Activated CD4-positive, alpha-beta T cell treated with anti-CD3 and anti-CD28 coated beads, Interleukin-2, Interleukin-4, amounts not matched to agents 100 ng/mL and 50 ng/mL, durations not matched to agents 16 hours and 8 hours (primary cell): ENCODE measurements at regions not wholly inside any gene's neighbourhood (a gene's known extent, or its start where the extent isn't known, plus 50 kb on each side); places are given as distances from the start of the nearest gene placed in this dataset.
"Not testable (repeated sequence)": the region's sequence is repeated elsewhere in the genome, so short reads cannot be mapped to it uniquely, and the experiment has no call there.

Experiments
- DNase-seq: peaks from one replicate; pipeline ENCODE4 v3.0.0-alpha.2; 2020; ENCODE audit warnings: low spot score

DNA sequence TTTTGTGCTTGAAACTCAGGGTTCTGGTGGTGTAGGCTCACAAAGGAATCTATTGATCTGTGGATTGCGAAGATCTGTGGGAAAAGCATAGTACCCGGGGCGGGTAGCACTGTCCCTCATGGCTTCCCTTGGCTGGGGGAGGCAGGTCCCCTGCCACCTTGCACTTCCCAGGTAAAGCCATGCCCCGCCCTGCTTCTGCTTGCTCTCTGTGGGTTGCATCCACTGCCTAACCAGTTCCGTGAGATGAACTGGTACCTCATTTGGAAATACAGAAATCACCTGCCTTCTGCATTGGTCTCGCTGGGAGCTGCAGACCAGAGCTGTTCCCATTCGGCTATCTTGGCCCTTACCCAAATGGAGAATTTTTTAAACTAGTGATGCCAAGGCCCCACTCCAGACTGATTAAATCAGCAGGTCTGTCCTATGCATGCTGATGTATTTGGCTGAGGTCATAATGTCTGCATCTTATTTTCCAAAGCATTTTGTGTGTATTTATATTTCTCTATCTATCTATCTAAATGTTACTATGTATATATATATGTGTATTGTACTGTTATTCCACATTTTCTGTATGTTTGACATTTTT is 65.5 kb upstream of the SLC7A14 start:
- no peak for DNase-seq

- DNase-seq = not testable (repeated sequence)
Measured at GRCh38 chr3:170650557-170650956, 64.7 kb upstream of the SLC7A14 start.

DNA sequence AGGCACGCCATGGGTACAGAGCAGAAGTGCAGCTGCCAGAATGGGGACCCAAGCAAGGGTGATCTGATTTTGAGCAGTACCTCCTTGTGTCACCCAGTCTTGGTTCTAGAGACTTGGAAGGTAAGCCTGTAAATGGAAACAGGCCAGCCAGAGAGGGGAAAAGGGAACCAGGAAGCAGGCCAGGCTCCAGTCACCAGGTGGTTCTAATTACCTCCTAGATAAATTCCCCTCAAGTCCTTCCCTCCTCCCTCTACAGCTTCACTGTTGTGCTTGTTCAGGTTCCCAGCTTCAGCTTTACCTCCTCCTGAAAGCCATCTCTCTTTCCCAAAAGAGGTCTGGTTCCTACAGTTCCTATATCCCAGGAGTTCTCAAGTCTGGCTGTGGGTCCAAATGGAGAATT is 58.8 kb upstream of the SLC7A14 start:
- no peak for DNase-seq

GRCh38 chr3:170643831-170644230 is 58.0 kb upstream of the SLC7A14 start:
- DNase-seq = no peak

DNA sequence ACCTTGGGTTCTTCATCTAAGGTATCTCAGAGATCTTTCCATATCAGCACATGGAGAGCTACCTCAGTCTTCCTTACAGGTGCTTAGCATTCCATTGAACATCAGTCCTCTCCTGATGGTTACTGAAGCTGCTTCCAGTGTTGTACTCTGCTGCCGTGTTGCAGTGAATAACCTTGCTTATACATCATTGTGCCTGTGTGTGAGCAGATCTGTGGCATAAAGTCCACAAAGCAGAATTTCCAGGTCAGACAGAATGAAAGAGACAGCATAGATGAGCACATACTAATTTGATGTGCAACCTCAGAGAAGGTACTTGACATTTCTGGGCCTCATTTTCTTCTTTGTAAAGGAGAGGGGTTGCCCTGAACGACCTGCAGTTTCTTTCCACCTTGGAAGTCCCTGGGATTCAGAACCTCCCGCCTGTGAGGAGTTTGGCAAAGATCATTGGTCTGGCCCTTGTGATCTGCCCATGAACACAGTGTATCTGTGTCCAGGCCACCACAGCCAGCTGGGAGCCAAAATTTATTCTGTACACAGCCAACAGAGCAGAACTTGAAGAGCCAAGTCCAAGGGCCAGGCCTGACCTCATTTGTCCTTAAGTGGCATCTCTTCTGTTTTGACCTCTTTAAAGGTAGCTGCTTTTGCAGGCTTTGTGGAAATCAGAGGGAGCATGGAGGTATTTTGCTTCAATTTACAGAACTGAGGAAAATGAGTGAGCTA is 57.2 kb upstream of the SLC7A14 start:
- no peak for DNase-seq

- no peak for DNase-seq
Measured at GRCh38 chr3:170641510-170642236, 55.8 kb upstream of the SLC7A14 start.

DNA sequence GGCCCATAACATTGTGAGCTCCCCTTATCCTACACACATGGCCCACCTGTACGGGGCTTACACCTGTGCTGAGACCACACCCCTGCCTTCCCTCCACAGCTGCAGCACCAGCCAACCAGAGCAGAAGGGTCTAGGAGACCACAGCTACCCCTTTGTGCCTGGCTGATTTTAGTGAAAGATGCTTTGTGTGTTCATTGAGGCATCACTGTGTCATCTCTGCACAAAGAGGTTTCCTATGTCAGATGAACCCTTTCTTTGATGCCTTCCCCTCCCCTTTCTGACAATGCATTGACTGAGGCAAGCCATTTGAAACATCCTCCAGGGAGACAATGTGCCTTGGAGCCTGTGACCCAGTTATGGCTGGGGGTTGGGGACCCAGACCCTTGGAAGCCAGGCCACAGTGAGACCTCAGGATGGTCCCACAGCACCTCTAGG is 54.9 kb upstream of the SLC7A14 start:
- no peak for DNase-seq

GRCh38 chr3:170638988-170639387 is 53.1 kb upstream of the SLC7A14 start:
- DNase-seq = no peak

- no peak for DNase-seq
Measured at GRCh38 chr3:170637306-170637705, 51.4 kb upstream of the SLC7A14 start.

DNA sequence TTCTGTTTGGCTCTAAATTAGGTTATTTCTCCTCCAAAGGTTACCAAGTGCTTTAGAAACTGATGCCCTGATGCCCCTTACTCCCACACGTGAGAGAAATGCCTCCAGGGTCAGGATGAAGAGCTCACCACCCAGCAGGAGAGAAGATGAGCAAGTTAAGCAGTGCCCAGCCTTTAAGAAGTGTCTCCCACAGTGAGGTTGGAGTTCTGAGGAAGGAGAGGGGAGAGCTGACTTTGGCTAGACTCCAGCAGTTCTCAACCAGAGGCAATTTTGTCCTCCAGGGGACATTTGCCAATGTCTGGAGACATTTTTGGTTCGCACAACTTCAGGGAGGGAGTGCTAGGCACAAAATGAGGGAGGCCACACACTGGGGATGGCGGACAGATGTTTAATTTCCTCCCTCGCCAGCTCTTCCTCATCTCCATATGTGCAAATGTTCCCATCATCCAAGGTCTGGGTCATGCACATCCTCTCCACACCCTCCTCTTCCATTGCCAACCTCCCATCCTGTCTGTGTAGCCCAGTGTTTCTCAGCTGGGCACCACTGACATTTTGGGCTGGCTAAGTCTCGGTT is 50.6 kb upstream of the SLC7A14 start:
- DNase-seq = no peak
